HG03139 (cell line): ENCODE measurements at regions not wholly inside any gene's neighbourhood (a gene's known extent, or its start where the extent isn't known, plus 50 kb on each side); places are given as distances from the start of the nearest gene placed in this dataset.

ENCODE experiments used
- ATAC-seq: cut with Tn5 transposase; IDR thresholded peaks from one replicate; pipeline ENCODE4 v1.9.1; 2021; ENCODE audit not compliant: unreplicated experiment

DNA sequence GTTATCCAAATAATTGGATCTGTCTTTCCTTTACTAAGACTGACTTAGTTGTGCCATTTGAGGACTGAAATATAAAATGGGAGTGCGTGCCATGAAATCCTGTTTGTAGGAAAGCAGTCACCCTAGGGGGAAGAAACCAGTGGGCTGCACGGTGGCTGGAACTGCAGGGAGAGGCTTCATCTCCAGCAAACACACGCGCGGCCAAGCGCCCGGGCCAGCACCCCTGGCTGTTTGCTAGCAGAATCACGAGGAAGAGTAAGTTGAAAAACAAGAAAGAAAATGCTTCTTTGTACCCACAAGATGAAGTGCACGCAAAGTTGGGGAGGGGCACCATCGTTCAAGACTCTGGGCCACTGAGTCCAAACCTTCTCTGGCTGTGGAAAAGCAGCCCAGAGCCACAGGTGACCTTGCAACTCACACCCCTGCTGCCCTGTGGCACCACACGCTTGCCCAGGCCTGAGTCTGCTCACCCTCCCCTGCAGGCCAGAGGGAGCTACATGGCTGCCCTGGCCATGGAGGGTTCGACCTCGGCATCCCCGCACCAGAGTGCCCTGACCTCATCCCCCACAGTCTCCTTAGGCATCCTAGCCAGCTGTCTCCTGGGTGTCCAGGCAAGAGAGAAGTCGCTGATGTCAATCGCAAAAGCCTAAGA lies 55.2 kb downstream of the IRX2 start:
- no peak for ATAC-seq

DNA sequence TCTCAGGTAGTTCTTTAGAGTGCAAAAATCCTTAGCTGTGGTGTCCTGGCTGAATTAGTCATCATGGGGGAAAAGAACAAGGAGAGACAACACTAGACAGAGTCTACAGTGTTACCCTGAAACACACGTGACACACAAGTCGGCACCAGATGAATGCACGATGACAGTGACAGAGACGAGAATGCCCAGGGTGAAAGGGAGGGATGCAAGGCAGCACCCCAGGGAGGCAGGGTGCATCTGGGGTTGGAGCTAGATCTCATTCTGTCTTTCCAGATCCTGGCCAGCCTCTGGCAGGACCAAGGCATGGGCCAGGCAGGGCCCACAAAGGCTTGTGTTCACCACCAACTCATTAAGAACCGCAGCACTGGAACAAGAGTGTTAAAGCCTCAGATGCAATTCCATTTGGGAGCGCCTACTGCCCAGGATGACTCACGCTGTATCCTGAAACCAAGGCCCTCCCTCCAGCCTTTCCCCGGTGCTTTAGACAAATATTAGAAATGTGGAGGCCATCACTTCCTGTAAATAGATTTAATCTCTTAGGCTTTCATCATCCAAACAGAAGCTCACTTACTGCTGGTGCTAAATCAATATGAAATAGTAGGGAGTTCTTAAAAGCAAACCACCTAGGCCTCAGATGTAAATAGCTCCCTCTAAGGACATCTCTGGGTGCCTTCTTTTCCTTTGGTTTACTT lies 56.1 kb downstream of the IRX2 start:
- ATAC-seq = no peak

DNA sequence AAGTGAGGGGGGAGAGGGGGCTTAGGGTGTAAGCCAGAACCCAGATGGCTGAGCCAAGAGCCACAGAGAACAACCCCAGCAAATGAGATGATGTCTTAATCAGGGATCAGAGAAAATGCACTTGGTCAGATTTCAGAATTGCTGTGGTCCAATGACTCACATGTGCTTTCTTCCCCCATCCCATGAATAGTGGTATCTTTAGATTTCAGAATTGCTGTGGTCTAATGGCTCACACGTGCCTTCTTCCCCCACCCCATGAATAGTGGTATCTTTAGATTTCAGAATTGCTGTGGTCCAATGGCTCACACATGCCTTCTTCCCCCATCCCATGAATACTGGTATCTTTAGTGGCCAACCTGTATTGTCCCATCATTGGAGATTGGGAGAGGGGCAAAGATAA lies 59.9 kb downstream of the IRX2 start:
- no peak for ATAC-seq

DNA sequence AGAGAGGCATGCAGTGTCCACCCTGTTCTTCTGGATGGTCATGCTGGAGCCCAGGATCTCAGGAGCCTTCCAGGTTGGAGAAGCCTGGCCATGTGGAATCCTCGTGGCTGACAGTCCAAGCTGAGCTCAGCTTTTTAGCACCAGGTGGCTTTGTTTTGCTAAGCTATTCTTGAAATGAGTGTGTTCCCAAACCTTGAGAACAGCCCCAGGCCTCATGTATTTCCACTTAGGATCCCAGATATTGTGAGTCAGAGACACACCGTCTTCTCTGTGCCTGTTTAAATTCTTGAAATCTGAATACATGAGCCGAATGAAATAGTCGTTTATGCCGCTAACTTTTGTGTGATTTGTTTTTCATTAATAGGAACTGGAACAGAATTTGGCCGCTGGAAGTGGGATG lies 61.2 kb downstream of the IRX2 start:
- no peak for ATAC-seq

DNA sequence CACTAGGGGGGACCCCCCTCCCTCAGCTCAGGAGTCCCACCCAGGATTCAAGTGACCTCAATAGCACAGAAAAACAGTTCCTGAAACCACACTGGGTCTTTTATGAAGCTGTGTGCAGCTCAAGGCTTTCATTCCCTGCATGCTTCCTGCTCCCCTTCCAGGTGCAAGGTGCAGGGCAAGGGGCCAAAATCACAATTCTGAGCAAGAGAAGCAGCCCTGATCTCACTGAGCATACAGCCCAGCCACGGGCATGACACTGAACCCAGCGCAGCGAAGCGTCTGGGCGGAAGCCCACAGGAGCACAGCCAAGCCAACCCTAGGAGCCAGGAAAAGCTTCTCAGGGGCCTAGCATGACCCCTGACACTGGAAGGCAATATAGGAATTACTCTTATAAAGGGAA lies 62.9 kb downstream of the IRX2 start:
- ATAC-seq = no peak

DNA sequence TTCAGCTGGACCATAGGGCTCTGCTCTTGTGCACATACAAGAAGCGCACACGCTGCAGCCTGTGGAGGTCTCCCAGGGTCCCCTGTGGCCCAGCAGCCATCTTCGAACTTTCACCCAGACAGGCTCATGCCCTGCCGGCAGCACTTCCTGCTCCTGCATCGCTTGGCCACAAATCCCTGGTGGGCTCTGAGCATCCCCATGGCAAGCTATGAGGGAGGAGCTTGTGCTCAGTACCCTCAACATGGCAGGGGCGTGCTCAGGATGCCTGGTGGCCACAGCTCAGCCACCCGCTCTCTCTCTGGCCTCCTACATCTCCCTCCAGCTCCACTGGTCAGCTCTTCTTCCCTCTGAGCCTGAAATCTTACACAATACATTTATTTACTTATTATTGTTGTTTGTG lies 63.7 kb downstream of the IRX2 start:
- ATAC-seq = no peak

DNA sequence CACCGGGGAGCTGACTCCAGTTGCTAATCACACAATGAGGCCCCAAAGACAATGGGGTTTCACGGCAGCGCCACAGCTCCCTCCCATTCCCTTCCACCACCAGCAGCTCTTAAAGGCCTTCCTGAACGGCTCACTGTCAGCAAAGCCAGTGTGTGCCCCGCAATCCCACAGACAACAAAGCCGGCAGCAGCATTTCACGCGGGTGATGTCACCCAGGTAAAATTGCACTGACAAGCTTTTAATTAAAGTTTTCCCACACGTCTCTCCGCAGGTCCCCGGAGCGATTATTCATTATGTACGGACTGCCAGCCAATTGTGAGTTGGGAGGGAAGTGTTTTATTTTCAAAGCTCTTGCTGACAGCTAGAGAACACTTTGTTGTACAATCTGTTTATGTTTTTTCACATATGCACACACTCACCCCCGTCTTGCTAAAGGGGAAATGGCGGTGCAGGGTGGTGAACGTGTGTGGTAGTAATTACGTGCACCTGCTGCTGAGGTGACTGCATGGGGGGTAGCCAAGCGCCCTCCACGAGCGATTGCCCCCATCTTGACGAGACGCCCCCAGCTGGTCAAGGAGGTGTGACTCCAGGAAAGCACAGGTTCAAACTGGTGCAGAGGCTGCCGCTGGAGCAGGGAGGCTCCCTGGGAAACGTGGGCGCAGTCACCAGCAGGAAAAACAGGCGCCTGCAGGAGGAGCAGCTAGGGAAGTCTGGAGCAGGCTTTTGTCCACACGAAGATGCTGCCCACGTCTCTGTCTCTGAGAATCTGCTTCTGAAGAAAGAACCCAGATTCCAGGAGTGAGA lies 65.0 kb downstream of the IRX2 start:
- no peak for ATAC-seq

DNA sequence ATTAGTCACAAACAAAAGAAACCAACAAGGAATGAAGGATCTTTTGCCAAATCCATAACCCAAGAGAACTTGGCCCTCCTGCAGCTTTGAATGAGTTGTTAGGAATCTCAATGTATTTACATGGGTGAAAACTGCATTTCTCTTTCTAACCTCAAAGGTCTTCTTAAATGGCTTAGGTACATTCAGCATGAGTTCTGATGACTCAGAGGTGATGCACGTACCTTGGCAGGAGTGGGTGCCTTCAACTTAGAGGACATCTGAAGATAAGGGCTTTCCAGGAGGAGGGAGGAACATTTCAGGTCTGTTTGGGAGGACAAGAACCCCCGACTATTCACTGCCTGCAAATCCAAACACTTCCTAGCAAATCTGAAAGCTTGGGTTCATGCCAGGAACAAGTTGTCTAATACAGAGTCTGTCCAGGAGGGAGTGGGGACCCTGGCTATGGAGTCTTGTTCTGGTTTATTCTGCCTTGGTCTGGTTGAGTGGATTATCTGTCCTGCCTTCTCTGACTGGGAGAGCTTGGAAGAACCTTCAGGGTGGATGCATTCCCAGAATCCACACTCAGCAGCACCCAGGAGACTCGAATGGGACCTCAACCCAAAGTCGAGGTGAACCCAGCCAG lies 65.7 kb downstream of the IRX2 start:
- no peak for ATAC-seq

DNA sequence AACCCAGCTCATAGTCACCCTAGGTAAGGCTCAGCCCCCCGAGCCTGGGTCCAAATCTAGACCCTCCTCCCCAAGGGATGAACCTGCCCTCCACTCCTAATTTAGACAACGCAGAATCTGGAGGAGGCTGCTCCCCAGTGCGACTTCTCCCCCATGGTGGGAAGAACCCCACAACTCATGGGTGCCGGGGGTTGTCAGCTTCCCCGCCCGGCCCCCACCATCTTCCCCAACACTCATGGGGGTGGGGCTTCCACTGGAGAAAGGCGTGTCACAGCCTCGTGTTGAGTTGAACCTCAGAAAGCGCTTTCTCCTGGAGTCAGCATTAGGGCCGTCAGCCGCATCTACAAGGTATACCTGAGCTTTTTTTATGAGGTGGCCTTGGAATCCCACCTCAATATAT lies 66.9 kb downstream of the IRX2 start:
- ATAC-seq = no peak

DNA sequence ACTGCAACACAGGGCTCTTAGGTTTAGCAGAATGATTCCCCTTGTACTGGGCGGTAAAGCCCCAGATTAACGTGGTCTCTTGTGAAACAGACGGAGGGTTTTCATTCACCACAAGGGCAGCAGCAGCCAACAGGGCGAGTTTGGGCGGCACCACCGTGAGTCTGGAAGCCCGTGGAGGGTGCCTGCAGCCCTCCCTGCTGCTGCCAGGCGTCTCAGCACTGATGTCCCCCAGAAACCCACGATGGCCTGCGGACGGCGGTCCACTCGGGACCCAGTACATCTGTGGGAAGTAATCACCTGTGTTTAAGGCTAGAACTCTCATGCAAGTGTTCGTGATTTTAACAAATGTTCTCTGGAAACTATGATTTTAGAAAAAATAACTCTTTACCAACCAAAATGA lies 67.8 kb downstream of the IRX2 start:
- ATAC-seq = no peak

DNA sequence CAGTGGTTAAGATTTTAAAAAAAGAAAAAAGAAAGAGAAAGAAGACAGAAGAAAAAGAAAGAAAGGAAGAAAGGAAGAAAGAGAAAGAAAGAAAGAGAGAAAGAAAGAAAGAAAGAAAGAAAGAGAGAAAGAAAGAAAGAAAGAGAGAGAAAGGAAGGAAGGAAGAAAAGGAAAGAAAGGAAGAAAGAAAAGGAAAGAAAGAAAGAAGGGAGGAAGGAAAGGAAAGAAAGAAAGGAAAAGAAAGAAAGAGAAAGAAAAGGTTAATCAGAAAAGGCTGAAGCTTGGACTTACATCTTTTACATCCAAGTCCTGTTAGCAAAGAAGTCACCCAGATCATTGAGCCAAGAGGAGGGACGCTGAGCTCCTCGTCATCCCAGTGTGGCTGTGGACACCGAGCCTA lies 70.0 kb downstream of the IRX2 start:
- ATAC-seq = no peak

DNA sequence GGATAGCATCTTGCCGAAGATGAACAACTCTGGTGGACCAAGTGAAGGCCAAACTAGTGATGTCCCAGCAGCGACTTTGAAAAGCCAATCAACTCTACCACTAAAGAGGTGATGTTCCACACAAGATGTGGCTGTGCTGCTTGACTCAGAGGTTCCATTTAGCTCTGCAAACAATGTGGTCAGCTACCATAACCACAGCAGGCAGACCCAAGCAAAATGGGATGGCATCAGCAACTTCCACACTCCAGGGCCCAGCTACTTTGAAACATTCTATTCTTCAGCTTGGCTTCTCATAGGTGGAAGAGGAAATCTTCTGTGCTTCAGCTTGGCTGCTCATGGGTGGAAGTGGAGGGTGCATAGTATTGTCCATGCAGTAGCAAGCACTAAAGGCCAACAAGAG lies 70.5 kb downstream of the IRX2 start:
- ATAC-seq = no peak

DNA sequence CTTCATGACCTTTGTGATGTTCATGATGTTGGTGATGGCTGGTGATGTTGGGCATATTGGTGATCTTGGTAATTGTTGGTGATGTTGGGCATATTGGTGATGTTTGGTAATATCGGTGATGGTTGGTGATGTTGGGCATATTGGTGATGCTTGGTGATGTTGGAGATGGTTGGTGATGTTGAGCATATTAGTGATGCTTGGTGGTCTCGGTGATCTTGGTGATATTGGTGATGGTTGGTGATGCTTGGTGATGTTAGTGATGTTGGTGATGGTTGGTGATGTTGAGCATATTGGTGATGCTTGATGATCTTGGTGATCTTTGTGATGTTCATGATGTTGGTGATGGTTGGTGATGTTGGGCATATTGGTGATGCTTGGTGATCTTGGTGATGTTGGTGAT lies 73.8 kb downstream of the IRX2 start:
- no peak for ATAC-seq

DNA sequence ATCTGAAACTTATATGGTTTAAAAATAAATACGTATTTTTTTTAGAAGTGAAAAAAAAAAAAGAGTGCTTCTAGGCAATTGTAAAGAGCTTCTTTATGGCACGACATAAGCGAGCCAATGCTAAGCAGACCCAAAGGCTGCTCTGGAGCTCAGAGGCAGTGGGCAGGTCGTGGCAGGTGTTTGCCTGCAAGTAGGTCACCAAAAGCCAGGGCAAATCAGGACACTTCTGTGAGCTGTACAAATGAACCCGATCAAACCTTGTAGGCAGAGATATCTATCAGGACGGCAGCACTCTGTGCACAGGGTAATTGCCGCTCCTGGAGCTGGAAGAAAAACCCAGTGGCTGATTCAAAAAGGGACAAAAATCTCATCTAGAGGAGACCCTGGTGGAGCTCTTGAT lies 75.9 kb downstream of the IRX2 start:
- ATAC-seq = no peak

DNA sequence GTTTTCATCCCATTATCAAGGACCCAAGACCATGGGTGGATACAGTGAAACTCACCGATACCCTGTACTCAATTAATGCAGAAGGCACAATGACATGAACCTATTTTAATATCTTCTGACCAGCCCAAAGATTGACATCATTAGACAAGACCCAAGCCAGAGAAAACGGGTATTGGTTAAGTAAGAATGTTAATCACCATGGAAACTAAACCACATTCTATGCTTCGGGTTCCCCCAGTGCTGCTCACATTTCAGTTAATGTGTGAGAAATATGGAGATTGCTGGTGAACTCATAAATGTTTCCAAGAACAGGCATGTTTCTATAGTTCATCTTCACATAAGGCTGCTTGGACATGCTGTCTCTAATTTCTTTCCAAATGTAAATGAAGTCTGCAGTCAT lies 77.0 kb downstream of the IRX2 start:
- no peak for ATAC-seq

DNA sequence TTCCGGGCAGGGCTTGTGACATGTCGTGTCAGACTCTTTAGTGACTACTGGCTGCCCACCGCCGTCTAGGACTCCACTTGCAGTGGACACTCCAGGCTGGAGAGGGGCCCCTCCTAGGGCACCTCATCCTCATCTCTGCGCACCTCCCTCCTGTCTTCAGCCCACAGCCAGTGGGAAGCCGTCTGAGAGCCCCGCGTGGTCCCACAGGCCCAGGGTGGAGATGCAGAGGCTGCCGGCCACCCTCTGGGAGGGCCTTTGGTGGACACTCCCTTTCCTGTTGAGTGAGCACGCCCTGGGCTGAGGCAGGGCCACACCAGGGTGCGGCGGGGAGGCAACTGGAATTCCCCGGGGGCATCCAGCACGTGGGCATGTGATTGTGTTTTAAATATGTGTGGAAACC lies 80.5 kb downstream of the IRX2 start:
- ATAC-seq = no peak

DNA sequence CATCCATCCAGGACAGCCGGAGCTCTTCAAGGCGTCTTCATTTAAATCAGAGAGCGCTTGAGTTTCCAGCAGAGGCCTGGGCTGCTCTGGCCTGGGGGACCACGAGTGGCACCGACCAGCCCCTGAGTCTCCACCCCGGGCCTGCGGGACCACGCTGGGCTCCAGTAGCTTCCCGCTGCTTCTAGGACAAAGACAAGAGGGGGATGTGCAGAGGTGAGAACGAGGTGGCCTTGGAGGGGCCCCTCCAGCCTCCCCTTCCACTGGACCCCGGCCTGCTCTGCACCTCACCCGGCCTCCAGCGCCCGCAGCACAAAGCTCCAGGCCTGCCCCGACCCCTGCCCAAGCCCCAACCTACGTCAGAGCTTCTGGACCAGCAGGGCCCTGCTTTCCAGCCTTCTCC lies 81.6 kb downstream of the IRX2 start:
- ATAC-seq = no peak

DNA sequence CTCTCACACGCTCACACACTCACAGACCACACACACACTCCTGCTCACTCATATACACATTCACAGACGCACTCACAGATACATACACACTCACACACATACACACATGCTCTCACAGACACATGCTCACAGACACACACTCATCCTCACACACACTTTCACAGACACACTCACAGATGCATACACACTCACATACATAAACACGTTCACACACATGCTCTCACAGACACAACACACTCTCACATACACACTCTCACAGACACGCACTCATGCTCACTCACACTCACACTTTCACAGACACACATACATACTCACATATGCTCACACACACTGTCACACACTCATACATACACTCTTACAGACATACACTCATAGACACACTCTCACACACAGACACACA lies 82.2 kb downstream of the IRX2 start:
- ATAC-seq = no peak

DNA sequence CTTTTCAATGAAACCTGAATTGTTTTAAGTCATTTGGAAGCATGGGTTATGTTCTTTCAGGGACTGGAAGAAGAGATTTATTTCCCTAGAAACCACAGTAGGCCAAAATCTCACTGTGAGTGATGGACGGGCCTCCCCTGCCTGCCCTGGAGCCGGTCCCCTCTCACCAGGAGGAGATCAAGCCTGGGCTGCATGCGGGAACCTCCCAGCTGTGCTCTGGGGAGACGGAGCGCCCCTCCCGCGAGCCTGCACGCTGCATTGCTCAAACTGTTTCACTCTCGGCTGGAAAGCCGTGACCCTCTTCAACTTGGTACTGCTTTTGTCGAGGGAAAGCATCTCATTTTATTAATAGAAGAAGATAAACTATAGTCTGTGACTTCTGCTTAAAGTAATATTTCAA lies 85.4 kb downstream of the IRX2 start:
- ATAC-seq = no peak

DNA sequence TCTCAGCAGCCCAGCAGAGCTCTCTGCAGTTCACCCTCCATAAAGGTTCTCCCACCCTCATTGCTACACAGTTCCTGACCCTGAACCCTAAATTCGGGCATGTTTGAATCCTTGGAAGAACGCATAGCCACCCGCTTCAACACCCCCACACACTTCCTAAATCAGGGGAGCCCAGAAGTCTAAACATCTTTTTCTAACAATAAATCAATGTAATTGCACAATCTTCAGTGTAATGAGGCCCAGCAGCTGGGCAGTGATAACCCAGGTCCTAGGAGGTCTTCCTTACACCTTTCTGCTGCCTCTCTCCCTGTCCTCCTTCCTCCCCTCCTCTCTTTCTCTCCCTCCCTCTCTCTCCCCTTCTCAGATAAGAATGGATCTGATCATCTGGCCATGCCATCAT lies 88.0 kb downstream of the IRX2 start:
- ATAC-seq = no peak

DNA sequence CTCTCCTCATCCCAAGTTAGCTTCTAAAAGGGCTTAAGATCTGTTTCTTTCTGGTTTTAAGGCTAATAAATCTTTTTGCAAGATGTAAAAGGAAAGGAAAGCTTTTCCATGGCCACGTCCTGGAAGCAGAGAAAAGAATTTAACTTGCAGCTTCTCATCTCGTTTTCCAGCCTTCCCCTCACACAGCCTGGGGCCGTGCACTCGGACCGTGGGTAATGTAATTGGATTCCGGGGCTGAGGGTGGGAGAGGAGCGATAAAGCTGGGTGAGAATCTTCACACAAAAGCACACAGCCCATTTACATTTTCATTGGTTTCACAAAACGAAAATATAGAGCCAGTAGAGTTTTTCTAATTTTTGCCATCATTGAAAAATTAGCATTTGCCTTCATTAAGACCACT lies 91.2 kb downstream of the IRX2 start:
- ATAC-seq = no peak
